ENCODE measurements at regions not wholly inside any gene's neighbourhood (a gene's known extent, or its start where the extent isn't known, plus 50 kb on each side); places are given as distances from the start of the nearest gene placed in this dataset.
"Not testable (repeated sequence)": the region's sequence is repeated elsewhere in the genome, so short reads cannot be mapped to it uniquely, and the experiment has no call there.

- no peak overlapping the region for H3K4me3 ChIP-seq (replicated peaks; ENCODE audit: low read depth, low read length)
- DNase-seq (ENCODE audit: low read depth): peak; percentile 66
- peak; percentile 71 for TF ChIP-seq CTCF (IDR thresholded peaks at IDR 0.05; ENCODE audit: low read length, missing control alignments)
Measured at GRCh38 chr3:34106879-34107278, 308.4 kb downstream of the PDCD6IP start.

- no peak overlapping the region for H3K4me3 ChIP-seq (replicated peaks; ENCODE audit: low read depth, low read length)
- no peak for DNase-seq (ENCODE audit: low read depth)
- TF ChIP-seq CTCF (IDR thresholded peaks at IDR 0.05; ENCODE audit: low read length, missing control alignments): no peak
Measured at GRCh38 chr3:34107669-34108068, 309.2 kb downstream of the PDCD6IP start.

GRCh38 chr3:34109021-34109420 is 310.6 kb downstream of the PDCD6IP start:
- TF ChIP-seq CTCF (IDR thresholded peaks at IDR 0.05; ENCODE audit: low read length, missing control alignments): no peak
- no peak for DNase-seq (ENCODE audit: low read depth)
- H3K4me3 ChIP-seq (replicated peaks; ENCODE audit: low read depth, low read length): no peak overlapping the region

GRCh38 chr3:34109846-34110245 is 311.4 kb downstream of the PDCD6IP start:
- DNase-seq (ENCODE audit: low read depth): no peak
- H3K4me3 ChIP-seq (replicated peaks; ENCODE audit: low read depth, low read length): no peak overlapping the region
- TF ChIP-seq CTCF (IDR thresholded peaks at IDR 0.05; ENCODE audit: low read length, missing control alignments): no peak

- no peak for TF ChIP-seq CTCF (IDR thresholded peaks at IDR 0.05; ENCODE audit: low read length, missing control alignments)
- no peak for DNase-seq (ENCODE audit: low read depth)
- no peak overlapping the region for H3K4me3 ChIP-seq (replicated peaks; ENCODE audit: low read depth, low read length)
Measured at GRCh38 chr3:34111361-34111760, 312.9 kb downstream of the PDCD6IP start.

- DNase-seq (ENCODE audit: low read depth); H3K4me3 ChIP-seq (replicated peaks; ENCODE audit: low read depth, low read length): not testable (repeated sequence)
Measured at GRCh38 chr3:34112261-34112660, 313.8 kb downstream of the PDCD6IP start.

GRCh38 chr3:34131091-34131490 is 332.7 kb downstream of the PDCD6IP start:
- no peak overlapping the region for H3K4me3 ChIP-seq (replicated peaks; ENCODE audit: low read depth, low read length)
- DNase-seq (ENCODE audit: low read depth): no peak
- TF ChIP-seq CTCF (IDR thresholded peaks at IDR 0.05; ENCODE audit: low read length, missing control alignments): no peak

Data from fibroblast of pulmonary artery (primary cell).